ENCODE measurements at regions not wholly inside any gene's neighbourhood (a gene's known extent, or its start where the extent isn't known, plus 50 kb on each side); places are given as distances from the start of the nearest gene placed in this dataset.

DNA sequence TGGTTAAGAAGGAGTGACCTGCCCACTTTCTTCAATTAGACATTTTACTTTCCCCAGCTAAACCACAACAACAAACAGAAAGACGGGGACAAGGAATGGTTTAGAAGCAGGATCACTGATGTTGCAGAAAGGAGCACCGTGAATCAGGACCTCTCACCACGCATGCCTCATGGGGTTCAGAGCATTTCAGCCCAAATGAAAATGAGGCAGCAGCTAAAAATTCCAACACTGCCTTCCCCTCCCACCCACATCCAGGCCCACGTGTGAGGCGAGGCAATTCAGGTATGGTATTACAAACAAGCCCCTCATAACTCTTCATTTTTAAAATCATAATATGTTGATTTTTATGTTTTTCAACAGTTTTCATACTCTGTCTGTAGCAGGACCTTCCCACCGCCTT, 194.1 kb upstream of the ARID1B start:
- H3K4me1 Mint-ChIP-seq = no peaks in the 10 kb centered on the region
- H3K36me3 Mint-ChIP-seq (ENCODE audit: low read depth) = peaks cover 5% of the 10 kb centered on the region
- no peaks in the 10 kb centered on the region for H3K27me3 Mint-ChIP-seq (ENCODE audit: low read depth)
- TF ChIP-seq, protein P1, sequence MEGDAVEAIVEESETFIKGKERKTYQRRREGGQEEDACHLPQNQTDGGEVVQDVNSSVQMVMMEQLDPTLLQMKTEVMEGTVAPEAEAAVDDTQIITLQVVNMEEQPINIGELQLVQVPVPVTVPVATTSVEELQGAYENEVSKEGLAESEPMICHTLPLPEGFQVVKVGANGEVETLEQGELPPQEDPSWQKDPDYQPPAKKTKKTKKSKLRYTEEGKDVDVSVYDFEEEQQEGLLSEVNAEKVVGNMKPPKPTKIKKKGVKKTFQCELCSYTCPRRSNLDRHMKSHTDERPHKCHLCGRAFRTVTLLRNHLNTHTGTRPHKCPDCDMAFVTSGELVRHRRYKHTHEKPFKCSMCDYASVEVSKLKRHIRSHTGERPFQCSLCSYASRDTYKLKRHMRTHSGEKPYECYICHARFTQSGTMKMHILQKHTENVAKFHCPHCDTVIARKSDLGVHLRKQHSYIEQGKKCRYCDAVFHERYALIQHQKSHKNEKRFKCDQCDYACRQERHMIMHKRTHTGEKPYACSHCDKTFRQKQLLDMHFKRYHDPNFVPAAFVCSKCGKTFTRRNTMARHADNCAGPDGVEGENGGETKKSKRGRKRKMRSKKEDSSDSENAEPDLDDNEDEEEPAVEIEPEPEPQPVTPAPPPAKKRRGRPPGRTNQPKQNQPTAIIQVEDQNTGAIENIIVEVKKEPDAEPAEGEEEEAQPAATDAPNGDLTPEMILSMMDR (conservative IDR thresholded peaks at IDR 0.05) = no peak
- H3K27ac Mint-ChIP-seq (ENCODE audit: unreplicated experiment) = no peak overlapping the region
- no peak for DNase-seq (ENCODE audit: low read depth, low spot score)
- H3K9me3 Mint-ChIP-seq = peaks cover 8% of the 10 kb centered on the region
- no peak overlapping the region for H3K4me3 Mint-ChIP-seq

DNA sequence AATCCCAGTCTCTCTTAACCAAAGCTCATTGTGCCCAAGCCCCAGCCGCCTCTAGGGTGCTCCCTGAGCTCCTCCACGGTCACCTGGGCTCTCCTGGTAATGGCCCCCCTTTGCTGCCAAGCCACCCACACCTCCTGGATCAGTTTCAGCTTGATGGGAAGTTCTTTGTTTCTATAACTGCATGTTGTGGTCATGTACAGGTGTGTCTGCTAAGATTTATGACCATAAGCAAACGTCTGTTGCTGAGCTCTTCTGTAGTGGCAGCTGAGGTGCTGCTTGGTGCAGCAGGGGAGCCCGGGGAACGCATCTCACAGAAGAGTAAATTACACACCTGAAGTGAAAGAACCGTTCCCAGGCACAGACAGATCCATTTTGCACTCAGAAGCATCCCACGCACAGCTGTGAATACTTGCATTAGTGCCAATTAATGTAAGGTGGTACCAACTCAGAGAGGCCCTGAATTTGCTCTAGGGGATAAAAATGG, 194.6 kb upstream of the ARID1B start:
- DNase-seq (ENCODE audit: low read depth, low spot score) = no peak
- H3K4me1 Mint-ChIP-seq = no peaks in the 10 kb centered on the region
- H3K9me3 Mint-ChIP-seq = peaks cover 8% of the 10 kb centered on the region
- TF ChIP-seq, protein P1 (conservative IDR thresholded peaks at IDR 0.05) = no peak
- H3K27me3 Mint-ChIP-seq (ENCODE audit: low read depth) = no peaks in the 10 kb centered on the region
- no peak overlapping the region for H3K27ac Mint-ChIP-seq (ENCODE audit: unreplicated experiment)
- H3K36me3 Mint-ChIP-seq (ENCODE audit: low read depth) = peaks cover 5% of the 10 kb centered on the region
- no peak overlapping the region for H3K4me3 Mint-ChIP-seq

DNA sequence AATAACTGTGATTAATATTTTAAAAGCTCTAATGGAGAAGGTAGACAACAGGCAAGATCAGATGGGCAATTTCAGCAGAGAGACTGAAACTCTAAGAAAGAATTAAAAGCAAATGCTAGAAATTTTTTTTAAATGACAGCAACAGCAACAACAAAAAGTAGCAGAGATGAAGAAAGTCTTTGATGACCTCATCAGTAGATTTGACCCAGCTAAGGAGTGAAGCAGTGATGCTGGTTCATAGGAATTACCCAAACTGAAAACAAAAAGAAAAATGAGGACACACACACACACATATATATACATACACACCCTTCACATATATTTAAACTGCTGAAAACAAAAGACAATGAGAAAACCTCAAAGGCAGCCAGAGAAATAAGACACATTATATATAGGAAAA, 197.6 kb upstream of the ARID1B start:
- TF ChIP-seq, protein P1 (conservative IDR thresholded peaks at IDR 0.05) = no peak
- Mint-ChIP-seq H3K27ac (ENCODE audit: unreplicated experiment) (no peak overlapping the region), H3K27me3 (ENCODE audit: low read depth) (no peaks in the 10 kb centered on the region), H3K4me1 (no peaks in the 10 kb centered on the region), H3K36me3 (ENCODE audit: low read depth) (peaks cover 14% of the 10 kb centered on the region), H3K9me3 (peaks cover 16% of the 10 kb centered on the region), H3K4me3 (no peak overlapping the region)
- DNase-seq (ENCODE audit: low read depth, low spot score) = no peak

DNA sequence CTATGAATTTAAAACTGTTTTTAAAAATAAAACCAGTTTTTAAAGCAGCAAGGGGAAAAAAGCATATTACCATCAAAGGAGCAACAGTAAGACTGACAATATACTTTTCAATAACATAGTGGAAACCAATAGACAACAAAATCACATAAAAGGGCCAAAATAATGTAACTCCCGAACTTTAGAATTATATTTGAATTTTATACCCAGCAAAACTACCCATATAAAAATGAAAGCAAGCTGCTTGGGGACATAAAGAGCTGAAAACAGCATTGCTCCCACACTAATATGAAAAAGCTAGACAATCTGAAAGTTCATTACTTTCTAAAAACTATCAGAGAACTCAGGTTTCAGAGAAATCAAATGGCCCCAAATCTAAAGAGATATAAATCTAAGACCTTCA, 199.4 kb upstream of the ARID1B start:
- H3K27me3 Mint-ChIP-seq (ENCODE audit: low read depth) = no peaks in the 10 kb centered on the region
- peaks cover 18% of the 10 kb centered on the region for H3K9me3 Mint-ChIP-seq
- H3K4me3 Mint-ChIP-seq = no peak overlapping the region
- no peak for DNase-seq (ENCODE audit: low read depth, low spot score)
- H3K36me3 Mint-ChIP-seq (ENCODE audit: low read depth) = peaks cover 14% of the 10 kb centered on the region
- H3K4me1 Mint-ChIP-seq = no peaks in the 10 kb centered on the region
- H3K27ac Mint-ChIP-seq (ENCODE audit: unreplicated experiment) = no peak overlapping the region
- TF ChIP-seq, protein P1 (conservative IDR thresholded peaks at IDR 0.05) = no peak

DNA sequence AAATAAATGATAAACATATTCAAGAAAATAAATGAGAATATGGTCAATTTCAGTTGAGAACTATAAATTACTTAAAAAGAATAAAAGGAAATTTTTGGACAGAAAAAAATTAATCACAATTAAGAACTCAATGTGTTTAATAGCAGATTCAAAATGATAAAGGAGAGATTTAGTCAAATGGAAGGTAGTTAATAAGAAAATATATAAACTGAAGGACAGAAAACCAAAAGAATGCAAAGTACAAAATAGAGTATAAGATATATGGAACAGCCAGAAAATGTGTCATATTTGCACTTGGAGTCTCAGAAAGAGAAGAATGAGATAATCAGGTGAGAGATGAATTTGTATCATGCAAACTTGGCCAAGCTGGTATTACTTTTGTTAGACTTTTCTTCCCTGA, 201.8 kb upstream of the ARID1B start:
- Mint-ChIP-seq H3K27ac (ENCODE audit: unreplicated experiment) (no peak overlapping the region), H3K36me3 (ENCODE audit: low read depth) (peaks cover 14% of the 10 kb centered on the region), H3K27me3 (ENCODE audit: low read depth) (no peaks in the 10 kb centered on the region), H3K4me3 (no peak overlapping the region), H3K4me1 (no peaks in the 10 kb centered on the region), H3K9me3 (peaks cover 19% of the 10 kb centered on the region)
- no peak for DNase-seq (ENCODE audit: low read depth, low spot score)
- TF ChIP-seq, protein P1 (conservative IDR thresholded peaks at IDR 0.05) = no peak

DNA sequence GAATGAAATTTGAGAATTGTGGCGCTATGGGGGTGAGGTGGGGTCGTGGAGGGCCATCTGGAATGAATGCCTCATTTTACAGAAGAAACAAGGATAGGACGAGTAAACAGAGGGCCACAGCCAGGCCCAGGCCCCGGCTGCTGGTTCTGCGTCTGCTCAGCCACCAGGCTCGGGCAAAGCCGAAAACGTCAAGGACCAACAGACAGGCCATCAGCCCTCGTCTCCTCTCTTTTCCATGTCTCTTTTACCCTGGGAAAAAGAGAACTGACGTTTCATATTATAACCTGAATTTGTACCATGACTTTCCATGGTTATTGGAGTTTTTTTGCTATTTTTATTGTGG, 212.4 kb upstream of the ARID1B start:
- TF ChIP-seq, protein P1 (conservative IDR thresholded peaks at IDR 0.05) = no peak
- Mint-ChIP-seq H3K36me3 (ENCODE audit: low read depth) (peaks cover 2% of the 10 kb centered on the region), H3K9me3 (peaks cover 9% of the 10 kb centered on the region), H3K27ac (ENCODE audit: unreplicated experiment) (no peak overlapping the region), H3K27me3 (ENCODE audit: low read depth) (no peaks in the 10 kb centered on the region), H3K4me3 (no peak overlapping the region), H3K4me1 (peaks cover 6% of the 10 kb centered on the region)
- DNase-seq (ENCODE audit: low read depth, low spot score) = no peak
